Adrenal gland (tissue), 9 donors: ENCODE measurements at regions not wholly inside any gene's neighbourhood (a gene's known extent, or its start where the extent isn't known, plus 50 kb on each side); places are given as distances from the start of the nearest gene placed in this dataset.
A peak's percentile ranks its signal among the peaks of the same experiment; 100 is the strongest.

ENCODE experiments used
- DNase-seq, 7 donors: peaks; one replicate each; pipeline ENCODE4 v3.0.0-alpha.2; 2019 to 2020
- H3K27ac ChIP-seq, 5 donors: fragments of 200-600 bp; sonication (generic) in 4 of 5; 1 replicate in 3 of 5; 2 replicates in 2 of 5; pipeline versions ENCODE4 v1.5.1 to v1.8.0; 2016 to 2020; ENCODE audit warnings: mild to moderate bottlenecking in 1 of 5
- H3K27me3 ChIP-seq: fragments of 200-600 bp; 2 replicates; pipeline ENCODE4 v1.8.0; 2021
- H3K36me3 ChIP-seq, 2 donors: fragments of 200-600 bp; replicated peaks in 1 of 2; 1 replicate in 1 of 2; 2 replicates in 1 of 2; pipeline versions ENCODE4 v1.5.1 to v1.8.0; 2018 to 2022
- H3K4me1 ChIP-seq, 2 donors: fragments of 200-600 bp; replicated peaks in 1 of 2; 1 replicate in 1 of 2; 2 replicates in 1 of 2; pipeline versions ENCODE4 v1.5.1 to v1.8.0; 2018 to 2021
- H3K4me3 ChIP-seq, 4 donors: fragments of 200-600 bp; sonication (generic) in 3 of 4; one replicate each; pipeline ENCODE4 v1.5.1; 2016 to 2018
- H3K9me3 ChIP-seq, 3 donors: fragments of 200-600 bp; sonication (generic) in 1 of 3; replicated peaks in 1 of 3; 1 replicate in 2 of 3; 2 replicates in 1 of 3; pipeline versions ENCODE4 v1.5.1 to v1.8.0; 2016 to 2021
- CTCF ChIP-seq, 6 experiments: fragments of 450-650 bp in 4 of 6; fragments of 200-600 bp in 2 of 6; sonication (generic) in 1 of 6; IDR thresholded peaks; 1 replicate in 5 of 6; 2 replicates in 1 of 6; pipeline versions ENCODE4 v1.5.1 to v1.8.0; 2016 to 2021; ENCODE audit warnings: antibody characterized with exemption in 6 of 6, mild to moderate bottlenecking in 2 of 6, moderate library complexity in 1 of 6
- POLR2A ChIP-seq, 2 donors: fragments of 450-650 bp; IDR thresholded peaks; one replicate each; pipeline ENCODE4 v1.6.1; 2017; ENCODE audit warnings: antibody characterized with exemption in 2 of 2, mild to moderate bottlenecking in 2 of 2, moderate library complexity in 1 of 2
- WGBS, 4 donors: extraction: QIAGEN DNeasy Blood & Tissue Kit in 2 of 4; methylation state at CpG; one replicate each; pipeline versions ENCODE4 v1.1.5 to v1.1.7; 2013 to 2017; 5-methylcytosine and 5-hydroxymethylcytosine counted together
- intact Hi-C, 2 donors: fragments of 100-400 bp; cut with DNase I; formaldehyde crosslinking; loops; one replicate each; pipeline versions ENCODE4 v1.14.1 to v1.15.0; 2022 to 2023
- donor health status: healthy with polysubstance abuse.
- donor health status: Bipolar disorder and iron deficiency.
- donor health status: DM: yes; HTN: yes; CAD: no.
- donor health status: DM: no; HTN: no; CAD: no.
- donor health status: DM: no; HTN: no; CAD: no.

- 84 to 100% (median 90%) methylated on average over 2 of the region's 2 CpGs for WGBS, 4 donors
- no peak overlapping the region for H3K4me3 ChIP-seq
- H3K27me3 ChIP-seq: no peaks in the 10 kb centered on the region
- intact Hi-C loops: no loop called here
- no peaks in the 10 kb centered on the region for H3K36me3 ChIP-seq
- H3K4me1 ChIP-seq: peaks cover 0 to 8% of the 10 kb centered on the region in 2 donors
- TF ChIP-seq POLR2A (IDR thresholded peaks at IDR 0.05) (no peak), CTCF (IDR thresholded peaks at IDR 0.05) (no peak)
- peak overlapping the region in 1 of 5 donors; percentile 58 for H3K27ac ChIP-seq
- DNase-seq: no peak
- H3K9me3 ChIP-seq: no peaks in the 10 kb centered on the region
Measured at GRCh38 chr11:69352166-69352565, 58.2 kb downstream of the MYEOV start.

- Histone ChIP-seq H3K36me3 (no peaks in the 10 kb centered on the region), H3K27ac (peak overlapping the region in 2 of 5 donors; percentile 58 to 59), H3K4me1 (peaks cover 0 to 8% of the 10 kb centered on the region in 2 donors), H3K9me3 (no peaks in the 10 kb centered on the region), H3K27me3 (no peaks in the 10 kb centered on the region), H3K4me3 (no peak overlapping the region)
- intact Hi-C loops: no loop called here
- WGBS, 4 donors: 0 to 35% (median 22%) methylated on average over 1 to 2 of the region's 2 CpGs
- no peak for TF ChIP-seq POLR2A (IDR thresholded peaks at IDR 0.05)
- no peak for TF ChIP-seq CTCF (IDR thresholded peaks at IDR 0.05)
- DNase-seq: peak; percentile 50 to 89 (median 83)
Measured at GRCh38 chr11:69352715-69353319, 58.9 kb downstream of the MYEOV start.

- TF ChIP-seq POLR2A (IDR thresholded peaks at IDR 0.05) (no peak), CTCF (IDR thresholded peaks at IDR 0.05) (no peak)
- Histone ChIP-seq H3K36me3 (no peaks in the 10 kb centered on the region), H3K4me3 (no peak overlapping the region), H3K9me3 (no peaks in the 10 kb centered on the region), H3K4me1 (peaks cover 0 to 8% of the 10 kb centered on the region in 2 donors), H3K27ac (no peak overlapping the region), H3K27me3 (no peaks in the 10 kb centered on the region)
- intact Hi-C loops: no loop called here
- DNase-seq: peak in 1 of 7 donors; percentile 16
- WGBS, 4 donors: 85 to 92% (median 89%) methylated on average over 8 to 20 of the region's 20 CpGs
Measured at GRCh38 chr11:69353696-69354544, 60.0 kb downstream of the MYEOV start.

- Histone ChIP-seq H3K4me1 (peaks cover 0 to 8% of the 10 kb centered on the region in 2 donors), H3K36me3 (no peaks in the 10 kb centered on the region), H3K4me3 (no peak overlapping the region), H3K27me3 (no peaks in the 10 kb centered on the region), H3K9me3 (peaks cover 0 to 3% (median 0%) of the 10 kb centered on the region in 3 donors), H3K27ac (no peak overlapping the region)
- intact Hi-C loops: no loop called here
- WGBS, 4 donors: 91 to 100% (median 99%) methylated on average over 2 of the region's 2 CpGs
- no peak for DNase-seq
- TF ChIP-seq CTCF (IDR thresholded peaks at IDR 0.05): no peak
- TF ChIP-seq POLR2A (IDR thresholded peaks at IDR 0.05): no peak
Measured at GRCh38 chr11:69354545-69354897, 60.6 kb downstream of the MYEOV start.
